ENCODE measurements at regions not wholly inside any gene's neighbourhood (a gene's known extent, or its start where the extent isn't known, plus 50 kb on each side); places are given as distances from the start of the nearest gene placed in this dataset.

- WGBS, 3 donors = 25 to 28% (median 26%) methylated on average over 3 of the region's 3 CpGs
- FAIRE-seq (no peak), DNase-seq (no peak)
- H3K36me3 ChIP-seq (ENCODE audit: control insufficient read depth in 3 of 3, insufficient read depth in 2 of 3, low read depth in 1 of 3, low read length in 3 of 3) = no peaks in the 10 kb centered on the region
- H3K4me1 ChIP-seq (ENCODE audit: control insufficient read depth in 3 of 3, insufficient read depth in 2 of 3, low read depth in 1 of 3, low read length in 2 of 3) = no peaks in the 10 kb centered on the region
- no peak overlapping the region for H3K4me3 ChIP-seq (ENCODE audit: low read depth in 1 of 3, low read length in 3 of 3)
- H3K27ac ChIP-seq (ENCODE audit: low read depth in 1 of 3, low read length in 2 of 3) = no peak overlapping the region
- no peaks in the 10 kb centered on the region for H3K9me3 ChIP-seq (ENCODE audit: control insufficient read depth in 2 of 2, insufficient read depth in 1 of 2, low read depth in 1 of 2, low read length in 1 of 2)
- H3K27me3 ChIP-seq (ENCODE audit: control insufficient read depth in 3 of 3, insufficient read depth in 3 of 3, low read length in 3 of 3) = no peaks in the 10 kb centered on the region
Observed at GRCh38 chr1:76770979-76771378, 96.3 kb upstream of the ST6GALNAC5 start.

DNA sequence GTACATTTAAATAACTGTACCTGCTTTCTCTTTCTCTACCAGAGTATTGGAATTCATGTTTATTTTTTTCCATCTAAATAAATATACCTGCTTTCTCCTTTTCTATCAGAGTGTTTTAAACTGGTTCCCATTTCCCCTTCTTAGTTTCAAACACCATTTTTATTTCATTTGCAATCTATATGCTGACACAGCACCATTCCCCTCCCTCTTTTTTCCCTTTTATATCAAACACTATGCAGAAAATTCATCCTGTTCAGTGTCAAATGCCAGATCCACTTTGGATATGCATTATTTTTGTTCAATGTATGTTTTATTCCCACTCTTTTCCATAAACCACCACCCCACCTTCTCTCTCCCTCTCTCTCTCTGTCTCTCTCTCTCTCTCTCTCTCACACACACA, 85.8 kb upstream of the ST6GALNAC5 start:
- Histone ChIP-seq H3K9me3 (ENCODE audit: control insufficient read depth in 2 of 2, insufficient read depth in 1 of 2, low read depth in 1 of 2, low read length in 1 of 2) (peaks cover 0 to 4% of the 10 kb centered on the region in 2 donors), H3K4me3 (ENCODE audit: low read depth in 1 of 3, low read length in 3 of 3) (no peak overlapping the region), H3K27ac (ENCODE audit: low read depth in 1 of 3, low read length in 2 of 3) (no peak overlapping the region), H3K27me3 (ENCODE audit: control insufficient read depth in 3 of 3, insufficient read depth in 3 of 3, low read length in 3 of 3) (no peaks in the 10 kb centered on the region), H3K4me1 (ENCODE audit: control insufficient read depth in 3 of 3, insufficient read depth in 2 of 3, low read depth in 1 of 3, low read length in 2 of 3) (no peaks in the 10 kb centered on the region), H3K36me3 (ENCODE audit: control insufficient read depth in 3 of 3, insufficient read depth in 2 of 3, low read depth in 1 of 3, low read length in 3 of 3) (no peaks in the 10 kb centered on the region)
- DNase-seq = no peak
- no peak for FAIRE-seq

DNA sequence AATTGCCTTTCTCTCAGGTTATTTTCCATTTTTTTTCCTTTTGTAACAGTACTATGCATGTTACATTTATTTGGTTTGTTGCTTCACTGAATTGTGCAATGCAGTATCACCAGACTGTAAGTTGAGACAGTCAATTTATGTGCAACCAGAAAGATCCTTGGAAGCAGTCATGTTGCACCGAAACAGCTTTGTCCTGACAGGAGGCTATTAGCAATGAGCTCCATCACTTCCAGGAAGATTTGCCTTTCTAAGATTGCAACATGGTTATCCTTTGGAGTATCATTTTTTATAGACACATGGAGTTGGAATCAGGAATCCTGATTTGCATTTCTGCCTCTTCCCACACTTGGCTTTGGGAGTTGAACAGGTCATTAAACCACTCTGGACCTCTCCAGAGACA, 84.5 kb upstream of the ST6GALNAC5 start:
- Histone ChIP-seq H3K9me3 (ENCODE audit: control insufficient read depth in 2 of 2, insufficient read depth in 1 of 2, low read depth in 1 of 2, low read length in 1 of 2) (peaks cover 0 to 4% of the 10 kb centered on the region in 2 donors), H3K36me3 (ENCODE audit: control insufficient read depth in 3 of 3, insufficient read depth in 2 of 3, low read depth in 1 of 3, low read length in 3 of 3) (no peaks in the 10 kb centered on the region), H3K4me1 (ENCODE audit: control insufficient read depth in 3 of 3, insufficient read depth in 2 of 3, low read depth in 1 of 3, low read length in 2 of 3) (no peaks in the 10 kb centered on the region), H3K27ac (ENCODE audit: low read depth in 1 of 3, low read length in 2 of 3) (no peak overlapping the region), H3K27me3 (ENCODE audit: control insufficient read depth in 3 of 3, insufficient read depth in 3 of 3, low read length in 3 of 3) (no peaks in the 10 kb centered on the region), H3K4me3 (ENCODE audit: low read depth in 1 of 3, low read length in 3 of 3) (no peak overlapping the region)
- no peak for FAIRE-seq
- DNase-seq = no peak
- WGBS, 3 donors = 81 to 89% (median 82%) methylated on average over 1 of the region's 1 CpG

DNA sequence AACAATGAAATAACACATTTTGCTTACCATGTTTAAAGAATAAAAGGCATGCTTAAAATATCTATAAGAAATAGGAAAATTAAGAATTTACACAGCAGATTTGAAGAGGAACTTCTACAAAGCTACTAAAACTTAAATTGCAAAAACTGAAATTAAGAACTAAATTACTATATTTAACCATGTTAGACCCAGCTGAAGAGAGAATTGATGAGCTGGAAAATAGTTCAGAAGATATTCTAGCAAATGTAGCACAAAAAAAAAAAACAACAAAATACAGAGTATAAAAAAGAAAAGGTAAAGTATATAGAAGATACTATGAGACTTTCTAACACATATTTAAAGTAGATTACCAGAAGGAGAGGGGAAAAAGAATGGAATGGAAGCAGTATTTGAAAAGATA, 82.8 kb upstream of the ST6GALNAC5 start:
- FAIRE-seq = no peak
- Histone ChIP-seq H3K27ac (ENCODE audit: low read depth in 1 of 3, low read length in 2 of 3) (no peak overlapping the region), H3K4me3 (ENCODE audit: low read depth in 1 of 3, low read length in 3 of 3) (no peak overlapping the region), H3K4me1 (ENCODE audit: control insufficient read depth in 3 of 3, insufficient read depth in 2 of 3, low read depth in 1 of 3, low read length in 2 of 3) (no peaks in the 10 kb centered on the region), H3K36me3 (ENCODE audit: control insufficient read depth in 3 of 3, insufficient read depth in 2 of 3, low read depth in 1 of 3, low read length in 3 of 3) (no peaks in the 10 kb centered on the region), H3K9me3 (ENCODE audit: control insufficient read depth in 2 of 2, insufficient read depth in 1 of 2, low read depth in 1 of 2, low read length in 1 of 2) (peaks cover 0 to 4% of the 10 kb centered on the region in 2 donors), H3K27me3 (ENCODE audit: control insufficient read depth in 3 of 3, insufficient read depth in 3 of 3, low read length in 3 of 3) (no peaks in the 10 kb centered on the region)
- no peak for DNase-seq

- no peak for DNase-seq
- no peak for FAIRE-seq
- H3K36me3 ChIP-seq (ENCODE audit: control insufficient read depth in 3 of 3, insufficient read depth in 2 of 3, low read depth in 1 of 3, low read length in 3 of 3) = no peaks in the 10 kb centered on the region
- H3K27me3 ChIP-seq (ENCODE audit: control insufficient read depth in 3 of 3, insufficient read depth in 3 of 3, low read length in 3 of 3) = no peaks in the 10 kb centered on the region
- no peaks in the 10 kb centered on the region for H3K4me1 ChIP-seq (ENCODE audit: control insufficient read depth in 3 of 3, insufficient read depth in 2 of 3, low read depth in 1 of 3, low read length in 2 of 3)
- no peak overlapping the region for H3K27ac ChIP-seq (ENCODE audit: low read depth in 1 of 3, low read length in 2 of 3)
- peaks cover 0 to 4% of the 10 kb centered on the region in 2 donors for H3K9me3 ChIP-seq (ENCODE audit: control insufficient read depth in 2 of 2, insufficient read depth in 1 of 2, low read depth in 1 of 2, low read length in 1 of 2)
- no peak overlapping the region for H3K4me3 ChIP-seq (ENCODE audit: low read depth in 1 of 3, low read length in 3 of 3)
Observed at GRCh38 chr1:76786222-76786621, 81.1 kb upstream of the ST6GALNAC5 start.

DNA sequence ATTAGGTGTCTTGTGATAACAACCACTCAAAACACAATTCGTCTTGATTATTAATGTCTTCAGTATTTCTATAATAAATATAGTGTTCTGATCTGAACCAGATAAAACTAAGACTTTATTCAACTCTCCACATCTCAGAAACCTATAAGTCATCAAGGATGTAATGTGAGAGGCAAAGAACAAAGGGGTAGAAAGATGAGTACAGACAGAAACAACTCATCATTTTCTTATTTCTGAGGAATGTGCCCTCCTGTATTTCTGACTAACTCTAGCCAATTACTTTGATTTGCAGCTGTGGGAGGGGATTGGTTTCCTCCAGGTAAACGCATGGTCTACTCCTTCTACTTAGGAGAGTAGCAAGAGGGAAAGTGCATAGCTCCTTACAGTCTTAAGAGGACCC, 73.7 kb upstream of the ST6GALNAC5 start:
- Histone ChIP-seq H3K27me3 (ENCODE audit: control insufficient read depth in 3 of 3, insufficient read depth in 3 of 3, low read length in 3 of 3) (no peaks in the 10 kb centered on the region), H3K9me3 (ENCODE audit: control insufficient read depth in 2 of 2, insufficient read depth in 1 of 2, low read depth in 1 of 2, low read length in 1 of 2) (no peaks in the 10 kb centered on the region), H3K4me3 (ENCODE audit: low read depth in 1 of 3, low read length in 3 of 3) (no peak overlapping the region), H3K27ac (ENCODE audit: low read depth in 1 of 3, low read length in 2 of 3) (no peak overlapping the region), H3K4me1 (ENCODE audit: control insufficient read depth in 3 of 3, insufficient read depth in 2 of 3, low read depth in 1 of 3, low read length in 2 of 3) (no peaks in the 10 kb centered on the region), H3K36me3 (ENCODE audit: control insufficient read depth in 3 of 3, insufficient read depth in 2 of 3, low read depth in 1 of 3, low read length in 3 of 3) (no peaks in the 10 kb centered on the region)
- 50 to 80% (median 62%) methylated on average over 2 of the region's 2 CpGs for WGBS, 3 donors
- FAIRE-seq = no peak
- DNase-seq = no peak

GRCh38 chr1:76799700-76800099, 67.6 kb upstream of the ST6GALNAC5 start:
- DNase-seq = no peak
- no peaks in the 10 kb centered on the region for H3K4me1 ChIP-seq (ENCODE audit: control insufficient read depth in 3 of 3, insufficient read depth in 2 of 3, low read depth in 1 of 3, low read length in 2 of 3)
- H3K36me3 ChIP-seq (ENCODE audit: control insufficient read depth in 3 of 3, insufficient read depth in 2 of 3, low read depth in 1 of 3, low read length in 3 of 3) = no peaks in the 10 kb centered on the region
- H3K27me3 ChIP-seq (ENCODE audit: control insufficient read depth in 3 of 3, insufficient read depth in 3 of 3, low read length in 3 of 3) = no peaks in the 10 kb centered on the region
- no peak overlapping the region for H3K27ac ChIP-seq (ENCODE audit: low read depth in 1 of 3, low read length in 2 of 3)
- 60 to 78% (median 62%) methylated on average over 2 of the region's 2 CpGs for WGBS, 3 donors
- FAIRE-seq = no peak
- H3K4me3 ChIP-seq (ENCODE audit: low read depth in 1 of 3, low read length in 3 of 3) = no peak overlapping the region
- no peaks in the 10 kb centered on the region for H3K9me3 ChIP-seq (ENCODE audit: control insufficient read depth in 2 of 2, insufficient read depth in 1 of 2, low read depth in 1 of 2, low read length in 1 of 2)

DNA sequence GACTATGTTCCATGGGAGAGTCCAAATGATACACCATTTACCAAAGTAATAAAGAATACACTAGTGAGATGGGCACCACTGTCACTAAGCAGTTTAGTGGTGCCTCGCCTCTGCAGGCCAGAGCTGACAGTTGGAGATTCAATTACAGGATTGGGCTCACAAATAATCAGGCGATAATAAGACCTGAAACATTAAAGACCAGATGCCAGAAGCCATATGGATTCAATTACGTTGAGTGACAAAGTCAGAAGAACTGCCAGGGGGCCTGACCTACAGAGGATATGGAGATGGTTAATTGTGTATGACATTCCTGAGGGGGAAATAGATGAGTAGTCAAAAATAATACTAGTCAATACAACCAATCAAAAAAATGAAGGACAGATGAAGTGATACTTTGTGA, 65.2 kb upstream of the ST6GALNAC5 start:
- DNase-seq (no peak), FAIRE-seq (no peak)
- Histone ChIP-seq H3K27me3 (ENCODE audit: control insufficient read depth in 3 of 3, insufficient read depth in 3 of 3, low read length in 3 of 3) (no peaks in the 10 kb centered on the region), H3K9me3 (ENCODE audit: control insufficient read depth in 2 of 2, insufficient read depth in 1 of 2, low read depth in 1 of 2, low read length in 1 of 2) (no peaks in the 10 kb centered on the region), H3K36me3 (ENCODE audit: control insufficient read depth in 3 of 3, insufficient read depth in 2 of 3, low read depth in 1 of 3, low read length in 3 of 3) (no peaks in the 10 kb centered on the region), H3K4me3 (ENCODE audit: low read depth in 1 of 3, low read length in 3 of 3) (no peak overlapping the region), H3K4me1 (ENCODE audit: control insufficient read depth in 3 of 3, insufficient read depth in 2 of 3, low read depth in 1 of 3, low read length in 2 of 3) (no peaks in the 10 kb centered on the region), H3K27ac (ENCODE audit: low read depth in 1 of 3, low read length in 2 of 3) (no peak overlapping the region)
- 70 to 80% (median 70%) methylated on average over 3 of the region's 3 CpGs for WGBS, 3 donors

- H3K4me3 ChIP-seq (ENCODE audit: low read depth in 1 of 3, low read length in 3 of 3) = no peak overlapping the region
- no peaks in the 10 kb centered on the region for H3K27me3 ChIP-seq (ENCODE audit: control insufficient read depth in 3 of 3, insufficient read depth in 3 of 3, low read length in 3 of 3)
- no peaks in the 10 kb centered on the region for H3K36me3 ChIP-seq (ENCODE audit: control insufficient read depth in 3 of 3, insufficient read depth in 2 of 3, low read depth in 1 of 3, low read length in 3 of 3)
- no peaks in the 10 kb centered on the region for H3K9me3 ChIP-seq (ENCODE audit: control insufficient read depth in 2 of 2, insufficient read depth in 1 of 2, low read depth in 1 of 2, low read length in 1 of 2)
- no peak for FAIRE-seq
- H3K4me1 ChIP-seq (ENCODE audit: control insufficient read depth in 3 of 3, insufficient read depth in 2 of 3, low read depth in 1 of 3, low read length in 2 of 3) = no peaks in the 10 kb centered on the region
- no peak overlapping the region for H3K27ac ChIP-seq (ENCODE audit: low read depth in 1 of 3, low read length in 2 of 3)
- WGBS, 3 donors = 76 to 89% (median 78%) methylated on average over 4 of the region's 4 CpGs
- DNase-seq = no peak
Observed at GRCh38 chr1:76807543-76808260, 59.6 kb upstream of the ST6GALNAC5 start.
